HG03135 (cell line): ENCODE measurements at regions not wholly inside any gene's neighbourhood (a gene's known extent, or its start where the extent isn't known, plus 50 kb on each side); places are given as distances from the start of the nearest gene placed in this dataset.

ENCODE experiments used
- ATAC-seq: cut with Tn5 transposase; IDR thresholded peaks from one replicate; pipeline ENCODE4 v1.9.1; 2021; ENCODE audit warnings: mild to moderate bottlenecking, moderate library complexity; ENCODE audit not compliant: unreplicated experiment

GRCh38 chr4:19455196-19455595, 796.5 kb upstream of the SLIT2 start:
- no peak for ATAC-seq

- ATAC-seq, result no peak
These were observed 813.5 kb upstream of the SLIT2 start for GRCh38 chr4:19438233-19438632.

- no peak for ATAC-seq
These were observed 814.7 kb upstream of the SLIT2 start for GRCh38 chr4:19437008-19437407.

DNA sequence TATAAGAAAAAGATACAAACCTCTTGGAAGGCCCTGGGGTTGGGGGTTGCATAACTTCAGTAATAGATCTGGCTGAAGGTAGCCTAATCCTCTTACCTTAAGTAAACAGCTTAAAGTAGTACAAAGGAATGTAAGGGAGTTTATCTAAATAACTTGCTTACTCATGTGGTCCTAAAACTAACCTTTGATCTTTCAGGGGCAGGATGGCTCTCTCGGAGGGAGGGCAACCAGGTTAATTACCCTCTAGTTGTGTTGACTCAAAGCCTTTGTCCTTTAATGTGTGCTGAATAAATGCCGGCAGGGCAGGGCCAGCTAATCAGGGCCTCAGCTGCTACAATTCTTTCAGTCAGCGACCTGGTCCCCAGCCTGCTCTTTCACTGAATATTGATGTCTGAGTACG, 822.0 kb upstream of the SLIT2 start:
- ATAC-seq, result no peak

- no peak for ATAC-seq
These were observed 826.6 kb upstream of the SLIT2 start for GRCh38 chr4:19425146-19425545.

GRCh38 chr4:19417256-19417655, 834.4 kb upstream of the SLIT2 start:
- no peak for ATAC-seq

- ATAC-seq, result no peak
These were observed 835.6 kb upstream of the SLIT2 start for GRCh38 chr4:19416146-19416545.

- no peak for ATAC-seq
These were observed 843.2 kb upstream of the SLIT2 start for GRCh38 chr4:19408490-19408889.

GRCh38 chr4:19406789-19407188, 844.9 kb upstream of the SLIT2 start:
- ATAC-seq, result no peak

- ATAC-seq, result no peak
These were observed 847.8 kb upstream of the SLIT2 start for GRCh38 chr4:19403786-19404370.

GRCh38 chr4:19402581-19403065, 849.1 kb upstream of the SLIT2 start:
- ATAC-seq, result no peak

- ATAC-seq, result no peak
These were observed 850.2 kb upstream of the SLIT2 start for GRCh38 chr4:19401301-19402080.

- no peak for ATAC-seq
These were observed 850.9 kb upstream of the SLIT2 start for GRCh38 chr4:19400820-19401219.

GRCh38 chr4:19399001-19399400, 852.7 kb upstream of the SLIT2 start:
- ATAC-seq, result no peak

- ATAC-seq, result no peak
These were observed 864.9 kb upstream of the SLIT2 start for GRCh38 chr4:19386786-19387185.

- no peak for ATAC-seq
These were observed 868.5 kb upstream of the SLIT2 start for GRCh38 chr4:19382993-19383756.

GRCh38 chr4:19381068-19381467, 870.6 kb upstream of the SLIT2 start:
- no peak for ATAC-seq

GRCh38 chr4:19380600-19380999, 871.1 kb upstream of the SLIT2 start:
- no peak for ATAC-seq

GRCh38 chr4:19379191-19379708, 872.5 kb upstream of the SLIT2 start:
- no peak for ATAC-seq

GRCh38 chr4:19375931-19376330, 875.8 kb upstream of the SLIT2 start:
- no peak for ATAC-seq

DNA sequence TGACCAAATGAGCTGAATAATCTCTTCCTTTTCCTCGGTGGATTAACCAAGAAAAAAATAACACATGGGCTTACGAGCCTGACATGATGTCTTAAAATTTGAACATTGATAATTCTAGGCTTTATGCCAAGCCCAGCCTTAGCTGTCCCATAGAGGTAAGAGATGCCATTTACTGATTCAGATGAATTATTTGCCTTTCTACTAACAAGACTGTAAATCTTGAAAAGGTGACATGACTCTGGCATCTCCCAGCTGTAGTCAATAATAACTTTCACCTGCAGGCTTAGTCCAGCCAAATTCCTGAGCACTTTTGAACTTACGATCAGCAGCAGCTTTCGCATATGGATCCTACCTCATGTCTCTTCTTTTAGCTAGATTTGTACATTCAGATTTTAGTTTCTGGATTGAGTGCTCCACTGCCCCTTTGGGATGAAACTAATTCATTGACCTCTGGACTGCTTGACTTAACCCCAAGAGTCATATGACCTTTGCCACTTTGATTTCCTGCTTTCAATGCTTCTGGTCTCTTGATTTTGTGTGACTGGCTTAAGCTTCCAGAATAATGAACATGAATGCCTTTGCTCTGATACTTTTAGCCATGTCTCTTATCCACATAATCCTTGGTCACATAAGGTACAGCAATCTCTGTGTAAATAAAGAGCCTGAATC, 876.4 kb upstream of the SLIT2 start:
- ATAC-seq, result no peak
